Transverse colon (tissue), 4 donors: ENCODE measurements at regions not wholly inside any gene's neighbourhood (a gene's known extent, or its start where the extent isn't known, plus 50 kb on each side); places are given as distances from the start of the nearest gene placed in this dataset.

Source experiments
- DNase-seq: peaks from one replicate; pipeline ENCODE4 v3.0.0-alpha.2; 2019
- H3K27ac ChIP-seq, 4 donors: fragments of 200-600 bp; sonication (generic); 2 replicates each; pipeline ENCODE4 v1.5.1; 2016 to 2018; ENCODE audit warnings: inconsistent platforms in 4 of 4
- H3K27me3 ChIP-seq: fragments of 200-600 bp; sonication (generic); 2 replicates; pipeline ENCODE4 v1.5.1; 2017; ENCODE audit warnings: inconsistent platforms
- H3K36me3 ChIP-seq, 4 donors: fragments of 200-600 bp; sonication (generic); 2 replicates each; pipeline ENCODE4 v1.5.1; 2017 to 2019; ENCODE audit warnings: inconsistent platforms in 4 of 4
- H3K4me1 ChIP-seq, 4 donors: fragments of 200-600 bp; sonication (generic); 2 replicates each; pipeline ENCODE4 v1.5.1; 2017 to 2020; ENCODE audit warnings: inconsistent platforms in 4 of 4
- H3K4me3 ChIP-seq, 4 donors: fragments of 200-600 bp; sonication (generic); 1 replicate in 1 of 4; 2 replicates in 3 of 4; pipeline versions ENCODE4 v1.5.1 to v1.6.1; 2017 to 2019; ENCODE audit warnings: inconsistent platforms in 4 of 4
- H3K9me3 ChIP-seq, 2 donors: fragments of 200-600 bp; sonication (generic); 2 replicates each; pipeline ENCODE4 v1.5.1; 2017 to 2019; ENCODE audit warnings: inconsistent platforms in 2 of 2
- EP300 ChIP-seq: sonication (generic); formaldehyde crosslinking; IDR thresholded peaks from one replicate; pipeline ENCODE4 v1.6.1; 2017; ENCODE audit warnings: antibody characterized with exemption, low read depth
- POLR2A ChIP-seq: fragments of 450-650 bp; IDR thresholded peaks from one replicate; pipeline ENCODE4 v1.6.1; 2016; ENCODE audit warnings: antibody characterized with exemption, mild to moderate bottlenecking, moderate library complexity
- POLR2AphosphoS5 ChIP-seq, 3 donors: sonication (generic); formaldehyde crosslinking; IDR thresholded peaks; one replicate each; pipeline ENCODE4 v1.6.1; 2016; ENCODE audit warnings: antibody characterized with exemption in 3 of 3
- WGBS, 2 donors: methylation state at CpG; one replicate each; pipeline ENCODE4 v1.1.5; 2018; ENCODE audit warnings: low coverage in 1 of 2; 5-methylcytosine and 5-hydroxymethylcytosine counted together
- in situ Hi-C, 4 donors: fragments of 200-750 bp; cut with MboI; loops; one replicate each; pipeline versions ENCODE4 v1.15.0 to v1.15.1; 2017; ENCODE audit warnings: low sequenced_read_pairs in 3 of 4, low pct_ligation_motif_present in 1 of 4, low pct_unique_long_range_greater_than_20kb in 1 of 4
- intact Hi-C: fragments of 100-400 bp; cut with DNase I; formaldehyde crosslinking; loops from one replicate; pipeline ENCODE4 v1.15.1; 2023; ENCODE audit warnings: low total_unique reads
- TF ChIP-seq, protein P1 (sequence below), 5 experiments: fragments of 200-600 bp in 3 of 5; fragments of 450-650 bp in 2 of 5; sonication (generic) in 3 of 5; IDR thresholded peaks; 1 replicate in 2 of 5; 2 replicates in 3 of 5; pipeline ENCODE4 v1.5.1; 2016 to 2017; ENCODE audit warnings: antibody characterized with exemption in 5 of 5, inconsistent platforms in 3 of 5, mild to moderate bottlenecking in 2 of 5, moderate library complexity in 1 of 5

DNA sequence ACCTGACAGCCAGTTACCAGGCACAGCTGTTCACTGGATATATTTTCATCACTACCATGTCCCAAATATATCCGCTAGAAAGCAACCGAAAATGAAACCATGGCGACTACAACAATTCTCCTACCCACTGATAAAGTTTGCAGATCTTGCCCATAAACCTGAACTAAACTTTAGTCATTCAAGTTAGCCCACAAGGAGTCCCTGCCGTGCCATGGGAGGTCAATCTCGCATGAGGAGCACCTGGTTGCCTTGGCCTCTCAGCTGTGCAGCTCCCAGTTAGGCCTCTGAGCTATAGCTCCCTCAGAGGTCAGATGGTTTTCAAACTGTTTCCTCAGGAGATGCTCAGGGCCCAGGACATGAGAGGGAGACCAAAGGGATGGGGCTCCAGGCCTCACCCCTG lies 211.1 kb upstream of the RNF32 start:
- H3K36me3 ChIP-seq = no peaks in the 10 kb centered on the region
- H3K9me3 ChIP-seq = no peaks in the 10 kb centered on the region
- H3K27ac ChIP-seq = no peak overlapping the region
- TF ChIP-seq, protein P1, sequence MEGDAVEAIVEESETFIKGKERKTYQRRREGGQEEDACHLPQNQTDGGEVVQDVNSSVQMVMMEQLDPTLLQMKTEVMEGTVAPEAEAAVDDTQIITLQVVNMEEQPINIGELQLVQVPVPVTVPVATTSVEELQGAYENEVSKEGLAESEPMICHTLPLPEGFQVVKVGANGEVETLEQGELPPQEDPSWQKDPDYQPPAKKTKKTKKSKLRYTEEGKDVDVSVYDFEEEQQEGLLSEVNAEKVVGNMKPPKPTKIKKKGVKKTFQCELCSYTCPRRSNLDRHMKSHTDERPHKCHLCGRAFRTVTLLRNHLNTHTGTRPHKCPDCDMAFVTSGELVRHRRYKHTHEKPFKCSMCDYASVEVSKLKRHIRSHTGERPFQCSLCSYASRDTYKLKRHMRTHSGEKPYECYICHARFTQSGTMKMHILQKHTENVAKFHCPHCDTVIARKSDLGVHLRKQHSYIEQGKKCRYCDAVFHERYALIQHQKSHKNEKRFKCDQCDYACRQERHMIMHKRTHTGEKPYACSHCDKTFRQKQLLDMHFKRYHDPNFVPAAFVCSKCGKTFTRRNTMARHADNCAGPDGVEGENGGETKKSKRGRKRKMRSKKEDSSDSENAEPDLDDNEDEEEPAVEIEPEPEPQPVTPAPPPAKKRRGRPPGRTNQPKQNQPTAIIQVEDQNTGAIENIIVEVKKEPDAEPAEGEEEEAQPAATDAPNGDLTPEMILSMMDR (IDR thresholded peaks at IDR 0.05) = no peak
- TF ChIP-seq EP300 (no peak), POLR2A (no peak), POLR2AphosphoS5 (IDR thresholded peaks at IDR 0.05) (no peak)
- WGBS, 2 donors = 74 to 88% methylated on average over 3 to 5 of the region's 5 CpGs
- DNase-seq = no peak
- H3K4me1 ChIP-seq = no peaks in the 10 kb centered on the region
- H3K27me3 ChIP-seq = no peaks in the 10 kb centered on the region
- in situ Hi-C loops (no loop called here), intact Hi-C loops (no loop called here)
- no peak overlapping the region for H3K4me3 ChIP-seq

DNA sequence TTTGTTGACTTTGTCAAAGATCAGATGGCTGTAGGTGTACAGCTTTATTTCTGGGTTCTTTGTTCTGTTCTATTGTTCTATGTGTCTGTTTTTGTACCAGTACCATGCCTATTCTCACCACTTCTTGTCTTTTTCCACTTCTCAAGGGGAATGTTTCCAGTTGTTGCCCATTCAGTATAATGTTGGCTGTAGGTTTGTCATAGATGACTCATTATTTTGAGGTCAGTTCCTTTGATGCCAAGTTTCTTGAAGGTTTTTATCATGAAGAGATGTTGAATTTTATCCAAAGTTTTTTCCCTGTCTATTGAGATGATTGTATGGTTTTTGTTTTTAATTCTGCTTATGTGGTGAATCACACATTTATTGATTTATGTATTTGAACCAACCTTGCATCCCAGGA lies 216.7 kb upstream of the RNF32 start:
- in situ Hi-C loops (no loop called here), intact Hi-C loops (no loop called here)
- no peaks in the 10 kb centered on the region for H3K9me3 ChIP-seq

GRCh38 chr7:156420496-156420895 lies 220.1 kb upstream of the RNF32 start:
- intact Hi-C loops = no loop called here
- no peak for TF ChIP-seq POLR2AphosphoS5 (IDR thresholded peaks at IDR 0.05)
- no peak for TF ChIP-seq EP300
- no peak for TF ChIP-seq POLR2A
- TF ChIP-seq, protein P1 (IDR thresholded peaks at IDR 0.05) = no peak
- in situ Hi-C loops = no loop called here
- no peak overlapping the region for H3K27ac ChIP-seq
- no peaks in the 10 kb centered on the region for H3K4me1 ChIP-seq
- no peaks in the 10 kb centered on the region for H3K9me3 ChIP-seq
- no peaks in the 10 kb centered on the region for H3K27me3 ChIP-seq
- no peak overlapping the region for H3K4me3 ChIP-seq
- H3K36me3 ChIP-seq = no peaks in the 10 kb centered on the region
- 79% methylated on average over 1 of the region's 1 CpG; no CpG with 5 or more reads in 1 of the 2 donors for WGBS, 2 donors
- DNase-seq = no peak

More for the DNA sequence above, 216.7 kb upstream of the RNF32 start:
- H3K27ac ChIP-seq = no peak overlapping the region
- no peak for DNase-seq
- no peaks in the 10 kb centered on the region for H3K4me1 ChIP-seq
- no peaks in the 10 kb centered on the region for H3K27me3 ChIP-seq
- H3K4me3 ChIP-seq = no peak overlapping the region
- H3K36me3 ChIP-seq = no peaks in the 10 kb centered on the region
- no peak for TF ChIP-seq EP300
- TF ChIP-seq POLR2AphosphoS5 (IDR thresholded peaks at IDR 0.05) = no peak
- no peak for TF ChIP-seq POLR2A

DNA sequence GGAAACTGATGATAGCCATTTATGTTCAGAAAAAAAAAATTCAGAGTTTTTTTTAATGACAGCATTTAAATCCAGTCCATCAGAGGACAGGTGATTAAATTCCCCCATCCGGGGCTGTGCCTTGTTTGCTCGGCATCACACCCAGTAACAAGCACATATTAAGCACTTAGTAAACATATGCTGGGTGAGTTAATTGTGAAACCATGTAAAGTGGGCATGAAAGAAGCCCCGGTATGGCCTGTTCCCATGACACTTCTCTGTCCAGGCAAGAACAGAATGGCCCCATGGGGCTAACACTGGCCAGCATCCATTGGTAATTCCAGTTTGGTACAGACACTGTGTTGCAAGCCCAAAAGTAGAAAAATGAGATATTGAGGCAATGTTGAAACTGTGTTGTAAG lies 220.8 kb upstream of the RNF32 start:
- in situ Hi-C loops = no loop called here
- no peak overlapping the region for H3K27ac ChIP-seq
- no peaks in the 10 kb centered on the region for H3K27me3 ChIP-seq
- 80 to 83% methylated on average over 3 of the region's 3 CpGs for WGBS, 2 donors
- H3K36me3 ChIP-seq = no peaks in the 10 kb centered on the region
- H3K4me1 ChIP-seq = no peaks in the 10 kb centered on the region
- DNase-seq = no peak
- no peak overlapping the region for H3K4me3 ChIP-seq
- no peaks in the 10 kb centered on the region for H3K9me3 ChIP-seq
- intact Hi-C loops = no loop called here
- TF ChIP-seq POLR2AphosphoS5 (IDR thresholded peaks at IDR 0.05) (no peak), POLR2A (no peak), EP300 (no peak)
- TF ChIP-seq, protein P1 (IDR thresholded peaks at IDR 0.05) = no peak

DNA sequence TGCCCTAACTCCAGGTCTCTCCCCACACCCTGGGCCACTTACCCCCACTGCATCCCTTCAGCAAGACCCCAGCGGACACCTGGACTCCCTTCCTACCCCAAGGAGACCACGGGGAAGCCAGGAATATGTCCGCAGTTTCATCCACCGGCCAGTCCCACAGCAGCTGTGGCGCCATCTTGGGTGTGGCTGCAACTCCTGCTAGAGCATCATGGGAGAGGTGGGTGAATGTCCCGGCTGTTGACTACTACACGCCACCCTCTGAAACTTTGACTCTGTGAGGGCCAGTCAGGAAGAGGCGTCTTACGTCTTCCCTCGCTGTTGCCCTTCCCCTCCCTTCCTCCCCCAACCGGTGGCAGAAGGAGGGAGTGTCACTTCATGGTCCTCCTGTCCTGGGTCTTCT lies 238.3 kb upstream of the RNF32 start:
- Histone ChIP-seq H3K9me3 (no peaks in the 10 kb centered on the region), H3K4me3 (no peak overlapping the region), H3K36me3 (no peaks in the 10 kb centered on the region), H3K4me1 (no peaks in the 10 kb centered on the region), H3K27ac (no peak overlapping the region), H3K27me3 (no peaks in the 10 kb centered on the region)
- in situ Hi-C loops = no loop called here
- no peak for DNase-seq
- WGBS, 2 donors = 90 to 96% methylated on average over 4 to 11 of the region's 11 CpGs
- TF ChIP-seq, protein P1 (IDR thresholded peaks at IDR 0.05) = no peak
- TF ChIP-seq EP300 (no peak), POLR2A (no peak)
- intact Hi-C loops = no loop called here
